Spleen (tissue), 7 donors: ENCODE measurements at regions not wholly inside any gene's neighbourhood (a gene's known extent, or its start where the extent isn't known, plus 50 kb on each side); places are given as distances from the start of the nearest gene placed in this dataset.

Experiments used
- CTCF ChIP-seq, 11 experiments: fragments of 200-600 bp in 7 of 11; fragments of 450-650 bp in 4 of 11; sonication (generic) in 4 of 11; IDR thresholded peaks in 8 of 11; conservative IDR thresholded peaks in 3 of 11; 1 replicate in 7 of 11; 2 replicates in 4 of 11; pipeline versions ENCODE4 v1.4.0 to v1.8.0; 2016 to 2021; ENCODE audit warnings: antibody characterized with exemption in 11 of 11, inconsistent platforms in 4 of 11, mild to moderate bottlenecking in 1 of 11
- POLR2AphosphoS5 ChIP-seq, 3 donors: sonication (generic); formaldehyde crosslinking; IDR thresholded peaks; one replicate each; pipeline ENCODE4 v1.5.1; 2017; ENCODE audit warnings: antibody characterized with exemption in 3 of 3
- donor health status: DM: no; HTN: no; CAD: no; lungs with moderate emphysema.
- donor health status: DM: no; HTN: no; CAD: no.
- donor health status: DM: no; HTN: no; CAD: no.

GRCh38 chr1:229047840-229048620 lies 222.9 kb upstream of the RAB4A start:
- TF ChIP-seq CTCF (IDR thresholded peaks at IDR 0.05 in 8 of 11, conservative IDR thresholded peaks at IDR 0.05 in 3 of 11) (no peak), POLR2AphosphoS5 (IDR thresholded peaks at IDR 0.05) (no peak)
